ENCODE measurements at regions not wholly inside any gene's neighbourhood (a gene's known extent, or its start where the extent isn't known, plus 50 kb on each side); places are given as distances from the start of the nearest gene placed in this dataset.

GRCh38 chr4:30901461-30902451 is 181.6 kb downstream of the PCDH7 start:
- Histone ChIP-seq H3K9me3 (ENCODE audit: control insufficient read depth in 1 of 2, insufficient read depth in 1 of 2, low read length in 2 of 2) (peaks cover 0 to 8% of the 10 kb centered on the region in 2 experiments), H3K27ac (ENCODE audit: low read depth in 1 of 2, low read length in 2 of 2) (no peak overlapping the region), H3K27me3 (ENCODE audit: control insufficient read depth in 1 of 2, insufficient read depth in 2 of 2, low read length in 2 of 2) (no peaks in the 10 kb centered on the region), H3K4me1 (ENCODE audit: insufficient read depth, low read length) (no peaks in the 10 kb centered on the region), H3K36me3 (ENCODE audit: insufficient read depth, low read length) (no peaks in the 10 kb centered on the region), H3K4me3 (ENCODE audit: low read length) (no peak overlapping the region)
- Mint-ChIP-seq H3K27me3 (no peaks in the 10 kb centered on the region), H3K27ac (no peak overlapping the region), H3K9me3 (peaks cover 3% of the 10 kb centered on the region), H3K4me1 (ENCODE audit: low read depth) (no peaks in the 10 kb centered on the region), H3K36me3 (ENCODE audit: low read depth) (no peaks in the 10 kb centered on the region), H3K4me3 (no peak overlapping the region)
- no peak for DNase-seq
- POLR2A ChIA-PET, result no interaction called here
- intact Hi-C loops (cut with DNase I, micrococcal nuclease), result no loop called here
- no peak for TF ChIP-seq CTCF (IDR thresholded peaks at IDR 0.05)
- CTCF ChIA-PET, result no interaction called here
- no peak for ATAC-seq (ENCODE audit: poor library complexity)

GRCh38 chr4:30903502-30904214 is 183.5 kb downstream of the PCDH7 start:
- Histone ChIP-seq H3K4me1 (ENCODE audit: insufficient read depth, low read length) (no peaks in the 10 kb centered on the region), H3K27me3 (ENCODE audit: control insufficient read depth in 1 of 2, insufficient read depth in 2 of 2, low read length in 2 of 2) (no peaks in the 10 kb centered on the region), H3K36me3 (ENCODE audit: insufficient read depth, low read length) (no peaks in the 10 kb centered on the region), H3K27ac (ENCODE audit: low read depth in 1 of 2, low read length in 2 of 2) (no peak overlapping the region), H3K9me3 (ENCODE audit: control insufficient read depth in 1 of 2, insufficient read depth in 1 of 2, low read length in 2 of 2) (peaks cover 0 to 2% of the 10 kb centered on the region in 2 experiments), H3K4me3 (ENCODE audit: low read length) (no peak overlapping the region)
- TF ChIP-seq CTCF (IDR thresholded peaks at IDR 0.05), result no peak
- no peak for ATAC-seq (ENCODE audit: poor library complexity)
- DNase-seq, result no peak
- Mint-ChIP-seq H3K36me3 (ENCODE audit: low read depth) (no peaks in the 10 kb centered on the region), H3K27ac (no peak overlapping the region), H3K4me1 (ENCODE audit: low read depth) (no peaks in the 10 kb centered on the region), H3K9me3 (peaks cover 3% of the 10 kb centered on the region), H3K27me3 (no peaks in the 10 kb centered on the region), H3K4me3 (no peak overlapping the region)
- intact Hi-C loops (cut with DNase I, micrococcal nuclease), result no loop called here
- ChIA-PET CTCF (no interaction called here), POLR2A (no interaction called here)

- intact Hi-C loops (cut with DNase I, micrococcal nuclease), result no loop called here
- Histone ChIP-seq H3K4me3 (ENCODE audit: low read length) (no peak overlapping the region), H3K4me1 (ENCODE audit: insufficient read depth, low read length) (no peaks in the 10 kb centered on the region), H3K27ac (ENCODE audit: low read depth in 1 of 2, low read length in 2 of 2) (no peak overlapping the region), H3K36me3 (ENCODE audit: insufficient read depth, low read length) (no peaks in the 10 kb centered on the region), H3K9me3 (ENCODE audit: control insufficient read depth in 1 of 2, insufficient read depth in 1 of 2, low read length in 2 of 2) (no peaks in the 10 kb centered on the region), H3K27me3 (ENCODE audit: control insufficient read depth in 1 of 2, insufficient read depth in 2 of 2, low read length in 2 of 2) (no peaks in the 10 kb centered on the region)
- Mint-ChIP-seq H3K4me3 (no peak overlapping the region), H3K36me3 (ENCODE audit: low read depth) (no peaks in the 10 kb centered on the region), H3K9me3 (peaks cover 3% of the 10 kb centered on the region), H3K27me3 (no peaks in the 10 kb centered on the region), H3K27ac (no peak overlapping the region), H3K4me1 (ENCODE audit: low read depth) (no peaks in the 10 kb centered on the region)
- POLR2A ChIA-PET, result no interaction called here
- no peak for ATAC-seq (ENCODE audit: poor library complexity)
- CTCF ChIA-PET, result no interaction called here
- DNase-seq, result no peak
- no peak for TF ChIP-seq CTCF (IDR thresholded peaks at IDR 0.05)
Observed at GRCh38 chr4:30904215-30904555, 184.0 kb downstream of the PCDH7 start.
